UCSD-AML1 (cell line): ENCODE measurements at regions not wholly inside any gene's neighbourhood (a gene's known extent, or its start where the extent isn't known, plus 50 kb on each side); places are given as distances from the start of the nearest gene placed in this dataset.

Experiments
- DNase-seq: peaks from one replicate; lab custom pipeline; 2025; ENCODE audit not compliant: unreplicated experiment; lab: John Stamatoyannopoulos, UW

- no peak for DNase-seq
These were observed 195.2 kb downstream of the TLE3 start for GRCh38 chr15:69902414-69903062.

- DNase-seq, result no peak
These were observed 193.9 kb downstream of the TLE3 start for GRCh38 chr15:69903470-69904469.

GRCh38 chr15:69906256-69907185 is 191.2 kb downstream of the TLE3 start:
- no peak for DNase-seq

GRCh38 chr15:69908060-69908459 is 189.7 kb downstream of the TLE3 start:
- no peak for DNase-seq

- DNase-seq, result no peak
These were observed 188.9 kb downstream of the TLE3 start for GRCh38 chr15:69908590-69909420.

- no peak for DNase-seq
These were observed 187.8 kb downstream of the TLE3 start for GRCh38 chr15:69909719-69910444.

- no peak for DNase-seq
These were observed 187.2 kb downstream of the TLE3 start for GRCh38 chr15:69910514-69910913.

- DNase-seq, result no peak
These were observed 185.6 kb downstream of the TLE3 start for GRCh38 chr15:69912116-69912515.

GRCh38 chr15:69914040-69914439 is 183.7 kb downstream of the TLE3 start:
- no peak for DNase-seq

- DNase-seq, result peak; percentile 27
These were observed 182.8 kb downstream of the TLE3 start for GRCh38 chr15:69914960-69915359.

- DNase-seq, result no peak
These were observed 181.4 kb downstream of the TLE3 start for GRCh38 chr15:69916169-69916785.

- no peak for DNase-seq
These were observed 180.7 kb downstream of the TLE3 start for GRCh38 chr15:69917056-69917455.

GRCh38 chr15:69919816-69920215 is 177.9 kb downstream of the TLE3 start:
- no peak for DNase-seq

- no peak for DNase-seq
These were observed 177.5 kb downstream of the TLE3 start for GRCh38 chr15:69920221-69920620.

- no peak for DNase-seq
These were observed 175.8 kb downstream of the TLE3 start for GRCh38 chr15:69921626-69922619.

GRCh38 chr15:69924531-69924930 is 173.2 kb downstream of the TLE3 start:
- no peak for DNase-seq

- DNase-seq, result no peak
These were observed 171.7 kb downstream of the TLE3 start for GRCh38 chr15:69926006-69926405.

- DNase-seq, result no peak
These were observed 171.0 kb downstream of the TLE3 start for GRCh38 chr15:69926721-69927120.
